ENCODE measurements at regions not wholly inside any gene's neighbourhood (a gene's known extent, or its start where the extent isn't known, plus 50 kb on each side); places are given as distances from the start of the nearest gene placed in this dataset.

DNA sequence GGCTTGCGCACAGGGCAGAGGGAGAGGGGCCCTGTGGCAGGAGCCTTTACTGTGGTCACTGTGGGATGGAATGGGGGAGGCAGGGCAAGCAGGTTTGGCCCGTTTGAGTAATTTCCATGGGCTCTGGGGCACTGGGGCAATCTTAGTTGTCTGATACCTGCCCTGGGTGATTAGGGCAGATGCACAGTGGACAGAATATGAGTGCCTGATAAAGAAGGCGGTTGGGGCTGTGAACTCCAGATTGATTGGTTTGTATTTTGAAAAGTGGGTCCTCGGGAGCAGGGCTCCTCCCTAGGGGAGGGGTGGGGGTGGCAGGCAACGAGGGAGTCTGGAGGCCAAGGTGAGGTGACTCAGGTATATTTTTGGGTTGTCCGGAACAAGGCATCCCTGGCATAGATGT is 247.5 kb downstream of the NSG2 start:
- DNase-seq = no peak

DNA sequence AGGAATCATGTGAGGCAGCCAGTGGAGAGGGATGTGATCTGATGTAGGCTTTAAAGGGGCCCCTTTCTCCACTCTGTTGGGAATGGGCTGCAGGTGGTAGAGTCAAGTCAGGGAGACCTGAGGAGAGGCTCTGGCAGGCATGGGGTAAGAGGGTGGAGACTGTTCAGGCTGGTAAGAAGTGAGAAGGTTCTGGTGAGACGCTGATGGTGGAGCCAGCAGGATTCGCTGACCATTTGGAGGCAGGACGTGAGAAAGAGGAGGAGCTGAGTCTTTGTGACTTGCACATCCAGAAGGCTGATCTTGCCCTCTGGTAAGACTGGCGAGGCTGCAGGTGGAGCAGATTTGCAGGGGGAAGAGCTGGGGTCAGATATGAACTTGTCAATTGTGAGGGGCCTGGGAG is 248.0 kb downstream of the NSG2 start:
- DNase-seq = no peak

DNA sequence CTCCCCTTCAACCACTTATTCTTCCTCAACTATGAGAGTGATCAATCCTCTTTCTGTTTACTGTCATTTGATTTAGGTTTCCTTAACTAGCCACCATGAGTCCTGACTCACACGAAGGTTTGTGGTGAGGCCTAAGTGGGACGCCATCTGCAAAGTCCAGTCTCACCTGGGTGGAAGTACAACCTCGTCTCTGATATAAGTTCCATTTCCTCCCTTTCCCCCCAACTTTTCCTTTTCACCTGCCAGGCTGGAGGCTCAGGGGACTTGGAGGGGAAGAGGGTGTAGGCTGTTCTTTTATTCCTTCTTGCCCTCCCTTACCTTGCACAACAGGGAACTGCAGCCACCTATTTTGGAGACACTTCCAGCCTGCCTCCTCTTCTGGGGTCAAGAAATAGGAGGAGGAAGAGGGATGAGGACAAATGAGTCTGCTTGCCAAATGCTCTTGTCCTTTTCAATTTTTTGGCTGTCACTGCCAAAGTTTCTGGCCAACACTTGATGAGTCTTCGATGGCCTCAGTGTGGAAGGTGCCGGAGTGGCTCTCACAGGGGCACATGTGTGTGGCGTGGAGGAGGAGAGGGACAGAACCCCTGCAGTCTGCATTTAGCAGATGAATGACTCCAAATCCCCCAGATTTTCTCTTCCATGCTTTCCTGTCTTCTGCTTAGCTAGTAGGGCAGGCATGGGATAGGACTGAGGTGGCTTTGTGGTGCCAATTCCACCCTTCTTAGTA is 249.6 kb downstream of the NSG2 start:
- no peak for DNase-seq

DNA sequence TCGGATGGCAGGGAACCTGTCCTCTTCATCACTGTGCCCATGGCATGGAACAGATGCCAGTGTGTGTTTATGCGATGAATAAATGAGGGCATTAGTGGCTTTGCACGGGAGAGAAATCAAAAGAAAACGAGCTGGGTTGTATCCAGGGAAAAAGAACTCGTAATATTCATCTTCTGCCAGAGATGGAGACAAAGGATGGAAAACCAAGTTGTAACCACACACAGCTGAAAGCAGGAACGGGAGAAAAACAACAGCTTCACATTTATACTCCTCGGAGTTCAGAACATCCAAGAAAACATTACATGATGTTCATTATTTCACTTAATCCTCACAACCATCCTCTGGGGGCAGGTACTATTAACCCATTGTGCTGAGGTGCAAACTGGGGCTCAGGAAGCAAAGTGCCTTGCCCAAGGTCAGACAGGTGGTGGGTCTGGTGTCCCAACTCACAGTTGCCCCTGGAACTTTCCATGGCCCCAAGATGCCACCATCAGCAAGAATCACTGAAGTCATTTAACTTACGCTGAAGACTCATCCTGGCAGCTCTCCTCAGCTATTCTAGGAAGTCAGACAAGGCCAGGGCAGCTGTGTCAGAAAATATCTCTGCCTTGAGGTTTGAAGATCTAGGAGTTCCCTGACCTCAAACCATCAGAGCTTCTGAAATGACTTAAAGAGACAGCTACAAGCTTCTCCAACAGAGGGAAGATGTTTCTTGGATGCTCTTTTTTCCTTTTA is 250.4 kb downstream of the NSG2 start:
- DNase-seq = no peak

DNA sequence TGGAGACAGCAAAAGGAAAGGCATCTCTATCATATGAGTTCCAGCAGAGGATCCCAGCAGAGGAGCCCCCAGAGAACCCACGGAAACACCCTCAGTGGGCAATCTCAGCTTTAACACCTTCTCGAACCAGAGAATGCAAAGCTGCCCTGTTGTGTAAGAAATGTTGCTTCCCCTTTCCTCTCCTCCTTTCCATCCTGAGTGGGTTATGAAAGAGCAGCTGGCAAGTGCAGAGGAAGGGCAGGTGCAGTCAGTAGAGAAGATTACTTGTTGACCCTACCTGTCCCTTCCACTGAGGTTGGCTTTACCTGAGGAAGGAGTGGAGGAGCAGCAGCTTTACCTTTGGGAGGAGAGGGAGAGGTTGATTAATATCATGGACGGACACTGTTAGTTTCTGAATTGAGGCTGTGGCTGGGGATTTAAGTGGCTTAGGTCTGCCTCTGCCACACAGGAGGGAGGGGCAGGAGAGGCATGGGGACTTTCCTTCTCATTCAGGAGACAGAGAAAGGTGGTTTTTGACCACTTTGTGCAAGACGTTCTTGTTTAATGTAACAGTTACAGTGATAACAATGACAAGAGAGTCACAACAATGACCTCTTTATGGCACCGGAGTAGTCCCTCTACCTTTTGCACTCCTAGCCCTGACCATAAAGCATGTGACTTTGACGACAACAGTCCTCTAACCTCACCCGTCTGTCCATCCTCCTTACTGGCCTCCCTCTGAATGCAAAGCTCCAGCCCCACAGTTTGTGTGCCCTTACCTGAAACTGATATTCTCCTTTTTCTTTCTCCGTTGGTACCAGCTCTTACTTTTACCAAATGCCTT is 254.8 kb downstream of the NSG2 start:
- no peak for DNase-seq

DNA sequence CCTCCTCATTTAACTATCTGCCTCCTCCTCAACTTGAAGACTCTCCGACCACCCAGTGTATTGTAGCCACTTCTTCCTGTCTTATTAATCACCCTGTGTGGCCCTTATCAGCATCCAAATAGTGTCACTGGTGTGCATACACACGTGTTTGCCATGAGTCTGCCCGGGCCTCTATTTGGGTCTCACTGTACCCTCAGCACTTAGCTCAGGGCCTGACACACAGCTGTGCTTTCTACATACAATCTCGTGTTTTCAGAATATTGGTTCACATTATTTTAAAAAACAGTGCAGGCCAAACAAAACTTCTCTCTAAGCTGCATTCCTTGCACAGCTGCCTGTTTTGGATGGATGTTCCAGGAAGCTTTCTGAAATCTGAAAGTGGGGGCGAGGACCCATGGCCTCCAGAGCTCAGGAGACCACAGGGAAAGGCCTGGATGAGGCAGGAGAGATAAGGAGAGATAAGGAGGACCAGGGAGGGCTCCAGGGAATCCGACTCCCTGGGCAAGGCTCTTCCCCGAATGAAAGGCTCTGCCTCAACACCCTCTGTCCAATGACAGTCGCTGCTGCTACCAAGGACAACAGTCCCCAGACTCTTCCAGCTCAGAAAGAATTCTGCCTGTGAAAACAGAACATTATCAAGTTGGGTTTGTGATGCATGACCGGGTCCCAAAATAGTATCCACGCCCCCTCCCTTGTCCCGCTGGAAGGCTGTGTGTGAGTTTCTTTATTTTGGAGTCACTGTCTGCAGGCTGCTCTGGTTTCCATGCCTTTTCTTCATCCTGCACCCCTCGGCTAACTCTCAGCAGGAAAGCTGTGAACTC is 255.6 kb downstream of the NSG2 start:
- DNase-seq = no peak

DNA sequence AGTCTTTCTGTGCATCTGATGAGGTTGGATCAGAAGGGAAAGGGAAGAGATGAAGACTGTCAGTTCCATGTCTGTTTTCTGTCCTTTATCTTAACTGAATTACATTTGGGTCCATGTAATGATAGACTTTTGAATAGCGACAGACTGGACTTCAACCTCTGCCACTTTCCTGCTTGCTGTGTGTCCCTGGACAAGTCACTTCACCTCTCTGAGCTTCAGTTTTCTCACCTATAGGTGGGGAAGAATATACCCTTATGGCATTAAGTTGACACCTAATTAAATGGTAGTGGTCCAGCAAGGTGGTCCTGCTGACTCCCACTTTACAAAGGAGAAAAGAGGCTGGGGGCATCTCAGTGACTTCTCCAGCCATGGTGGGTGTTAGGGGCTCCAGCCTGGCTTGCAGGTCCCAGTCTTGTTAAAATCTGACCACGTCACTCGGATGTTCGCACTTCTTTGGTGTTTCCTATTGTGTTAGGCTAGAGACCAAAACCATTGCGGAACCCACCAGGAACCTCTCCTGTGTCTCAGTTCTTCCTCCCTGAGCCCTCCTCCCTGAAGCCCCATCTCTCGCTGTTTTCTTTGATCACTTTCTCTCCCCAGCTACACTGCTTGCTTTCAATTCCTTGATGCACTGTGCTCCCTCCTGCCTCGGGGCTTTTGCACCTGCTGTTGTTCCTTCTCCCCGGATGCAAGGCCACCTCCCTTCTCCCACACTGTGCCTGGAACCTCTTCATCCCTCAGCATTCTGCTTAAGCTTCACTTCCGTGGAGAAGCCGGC is 256.5 kb downstream of the NSG2 start:
- no peak for DNase-seq

DNA sequence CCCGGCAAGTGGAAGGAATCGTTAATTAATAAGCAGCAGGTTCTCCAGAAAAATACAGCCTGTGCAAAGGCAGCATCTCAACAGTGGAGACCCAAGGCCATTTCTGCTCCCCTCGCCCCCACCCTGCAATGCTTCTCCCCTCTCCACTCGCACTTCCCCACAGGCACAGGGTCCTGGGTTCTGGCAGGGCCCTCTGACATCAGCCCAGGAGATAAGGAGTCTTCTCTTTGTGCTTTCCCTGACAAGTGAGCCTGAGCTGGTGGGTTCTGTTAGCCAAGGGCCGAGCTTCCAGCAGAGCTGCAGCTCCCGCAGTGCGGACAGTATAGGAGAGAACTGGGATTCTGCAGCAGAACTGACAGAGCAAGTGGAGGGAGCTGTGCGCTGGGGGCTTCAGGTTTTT is 257.5 kb downstream of the NSG2 start:
- no peak for DNase-seq

DNA sequence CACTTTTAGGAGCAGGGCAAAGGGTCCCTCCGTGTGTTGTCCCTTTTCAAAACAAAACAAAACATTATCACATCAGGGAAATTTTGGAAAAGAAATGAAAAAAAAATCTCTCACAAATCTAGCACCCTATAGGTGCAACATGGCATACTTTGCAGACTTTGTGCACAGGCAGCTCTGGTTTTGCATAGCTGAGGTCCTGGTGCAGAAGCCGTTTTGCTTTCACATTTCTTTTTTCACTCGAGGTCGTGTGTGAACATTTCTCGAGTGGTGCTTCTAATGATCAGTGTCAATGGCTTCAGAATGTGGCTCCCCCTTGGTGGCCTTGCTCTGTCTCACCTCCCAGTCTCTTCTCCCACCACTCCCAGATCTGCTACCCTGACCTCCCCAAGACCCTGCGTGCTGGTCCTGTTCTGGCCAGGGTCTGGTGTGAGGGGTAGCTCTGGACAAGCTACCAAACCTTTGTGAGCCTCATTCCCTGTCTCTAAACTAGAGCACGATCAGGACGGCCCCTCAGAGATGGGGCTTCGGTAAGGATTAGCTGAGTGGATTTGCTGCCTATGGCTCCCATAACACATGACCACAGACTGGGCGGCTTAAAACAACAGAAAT is 258.0 kb downstream of the NSG2 start:
- DNase-seq = no peak

DNA sequence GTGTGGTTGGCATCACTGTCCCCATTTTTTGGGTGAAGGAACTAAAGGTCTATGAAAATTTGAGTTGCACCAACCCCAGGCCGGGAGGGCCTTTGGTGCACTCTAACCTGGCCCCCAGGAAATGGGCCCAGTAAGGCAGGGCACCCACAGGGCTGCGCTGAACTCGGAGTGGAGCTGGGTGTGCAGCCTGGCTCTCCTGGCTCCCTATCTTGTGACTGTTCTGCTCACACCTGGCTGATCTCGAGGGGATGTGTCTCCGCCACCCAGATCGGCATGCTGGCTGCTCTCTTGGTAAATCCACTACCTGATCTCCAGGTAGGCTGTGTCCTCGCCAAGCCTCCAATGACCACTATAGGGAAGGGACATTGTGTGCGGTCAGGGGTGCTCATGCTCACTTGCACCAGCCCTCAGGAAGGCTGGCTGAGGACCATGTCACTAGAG is 259.8 kb downstream of the NSG2 start:
- no peak for DNase-seq

DNA sequence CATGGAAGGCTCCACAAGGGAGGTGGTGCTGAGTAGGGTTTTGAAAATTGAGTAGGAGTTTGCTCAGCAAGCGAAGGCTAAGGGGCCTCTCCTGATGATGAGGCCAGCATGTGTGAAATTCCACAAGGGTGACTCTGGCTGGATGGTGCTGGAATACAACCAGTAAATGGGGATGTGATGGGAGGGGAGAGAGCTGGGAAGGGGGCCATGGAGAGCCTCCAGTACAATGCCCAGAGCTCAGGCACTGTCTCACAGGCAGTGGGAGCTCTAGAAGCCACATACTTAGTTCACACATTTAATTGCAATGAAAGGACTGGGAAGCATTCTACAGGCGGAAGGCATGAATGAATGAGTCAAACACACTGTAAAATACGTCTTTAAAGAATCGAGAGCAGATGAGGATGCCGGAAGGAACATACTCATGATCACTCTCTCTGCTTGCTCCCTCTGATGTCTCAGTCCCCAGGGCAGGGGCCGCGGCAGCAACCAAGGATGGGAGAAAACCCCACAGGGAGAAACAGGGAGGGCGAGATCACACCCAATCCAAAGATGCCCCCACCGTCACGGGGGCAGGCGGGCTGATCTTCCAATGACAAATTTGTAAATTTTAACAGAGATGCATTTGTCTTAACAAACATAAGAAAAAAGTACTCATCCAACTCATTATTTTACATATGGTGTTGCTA is 261.0 kb downstream of the NSG2 start:
- DNase-seq = no peak

DNA sequence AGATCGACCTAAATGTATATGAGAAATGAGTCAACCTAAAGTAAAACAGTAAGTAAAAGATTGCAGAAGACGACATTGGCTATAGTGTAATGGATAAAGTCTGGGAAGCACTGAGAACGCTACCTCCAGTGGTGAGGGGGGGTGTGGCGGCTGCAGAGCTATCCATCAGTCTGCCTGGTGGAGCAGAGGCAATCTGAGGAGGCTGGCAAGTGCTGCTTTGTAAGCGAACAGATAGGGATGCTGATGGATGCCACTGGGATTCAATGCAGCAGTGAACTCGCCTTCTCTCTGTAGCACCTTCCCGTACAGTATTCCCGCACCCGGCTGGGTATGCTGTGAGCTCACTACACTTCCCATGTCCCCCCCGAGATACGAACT is 261.5 kb downstream of the NSG2 start:
- DNase-seq = no peak

DNA sequence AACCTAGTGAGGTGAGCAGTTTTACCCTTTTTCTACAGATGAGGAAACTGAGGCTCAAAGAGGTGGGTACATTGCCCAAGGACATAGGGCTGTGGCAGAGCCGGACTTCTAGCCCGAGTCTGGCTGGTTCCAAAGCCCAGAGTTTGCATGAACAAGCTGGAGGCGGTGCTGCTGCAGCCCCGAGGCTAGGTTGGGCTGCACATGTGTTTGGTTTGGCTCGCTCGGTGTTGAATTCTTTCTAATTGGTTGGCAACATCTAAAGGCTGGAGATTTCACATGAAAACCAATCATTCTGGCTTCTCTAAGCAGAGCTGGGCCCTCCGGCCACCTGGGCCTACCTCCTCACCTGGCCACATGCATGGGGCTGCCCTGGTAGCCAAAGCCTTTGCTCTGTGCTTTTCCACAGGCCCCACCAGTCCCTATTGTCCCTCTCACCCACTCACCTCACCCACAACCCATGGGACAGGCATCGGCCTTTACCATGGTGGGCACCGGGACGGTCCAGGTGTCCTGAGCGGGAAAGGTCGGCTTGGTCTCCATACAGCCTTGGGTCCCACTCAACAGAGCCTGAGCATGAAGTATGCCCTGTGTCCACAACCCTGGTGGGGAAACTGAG is 262.3 kb downstream of the NSG2 start:
- no peak for DNase-seq

DNA sequence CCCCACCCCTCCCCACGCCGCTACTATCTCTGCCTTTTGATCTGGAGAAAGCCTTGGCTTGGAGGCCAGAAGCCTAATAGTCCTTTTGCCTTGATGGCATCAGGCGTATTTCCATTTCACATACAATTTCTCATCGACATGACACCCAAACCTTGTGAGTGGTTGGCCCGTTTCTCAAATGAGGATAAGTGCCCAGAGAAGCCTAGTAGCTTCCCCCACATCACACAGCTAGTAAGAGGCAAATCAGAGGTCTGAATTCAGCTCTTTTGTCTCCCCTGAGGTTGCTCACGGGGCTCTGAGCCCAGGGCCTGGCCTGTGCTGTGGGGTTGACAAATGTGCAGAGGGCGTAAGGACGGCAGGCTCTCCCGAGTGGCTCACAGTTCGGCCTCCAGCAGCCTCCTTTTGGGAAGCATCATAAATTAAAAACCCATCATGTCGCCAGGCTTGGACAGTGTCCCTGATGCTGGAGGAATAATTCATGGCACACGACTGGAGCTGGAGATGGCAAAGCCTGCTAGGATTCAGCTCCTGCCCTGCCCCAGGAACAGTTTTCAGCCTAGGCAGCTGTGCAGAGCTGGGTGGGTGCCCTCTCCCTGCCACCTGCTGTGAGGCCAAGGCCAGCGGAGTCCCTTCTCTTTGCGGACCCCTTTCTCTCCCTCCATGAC is 263.8 kb downstream of the NSG2 start:
- no peak for DNase-seq

DNA sequence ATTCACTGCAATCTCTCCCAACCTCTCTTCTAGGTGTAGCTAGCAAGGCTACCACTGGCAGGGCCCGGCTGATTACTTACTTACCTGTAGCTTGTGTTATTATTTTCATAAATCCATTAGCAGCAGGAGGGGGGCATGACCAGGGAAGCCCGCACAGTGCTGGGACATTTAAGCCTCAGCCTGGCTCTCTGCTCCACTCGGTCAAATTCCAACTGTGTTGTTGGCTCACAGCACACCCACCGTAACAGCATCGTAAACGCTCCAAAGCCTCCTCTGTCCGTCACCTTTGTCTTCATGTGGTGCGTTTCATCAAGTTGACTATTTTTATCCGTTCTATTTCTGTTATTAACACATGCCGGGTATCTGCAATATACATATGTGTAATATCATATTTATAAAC is 264.7 kb downstream of the NSG2 start:
- no peak for DNase-seq

DNA sequence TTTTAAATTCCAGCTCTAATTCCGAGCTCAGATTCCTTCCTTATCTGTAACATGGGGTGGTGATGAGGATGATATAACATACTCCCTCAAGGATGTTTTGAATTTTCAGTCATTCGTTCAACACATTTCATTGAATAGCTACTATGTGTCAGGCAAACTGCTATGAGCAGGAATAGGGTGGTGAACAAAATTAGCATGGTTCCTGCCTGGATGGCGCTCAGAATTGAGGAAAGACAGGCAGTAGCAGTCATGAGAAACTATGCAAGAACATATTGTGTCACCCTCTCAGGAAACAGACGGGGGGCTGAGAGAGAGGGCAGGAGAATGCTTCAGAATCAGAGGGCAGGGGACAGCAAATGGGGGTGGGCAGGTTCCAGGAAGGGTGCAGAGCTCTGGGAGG is 265.2 kb downstream of the NSG2 start:
- DNase-seq = no peak

DNA sequence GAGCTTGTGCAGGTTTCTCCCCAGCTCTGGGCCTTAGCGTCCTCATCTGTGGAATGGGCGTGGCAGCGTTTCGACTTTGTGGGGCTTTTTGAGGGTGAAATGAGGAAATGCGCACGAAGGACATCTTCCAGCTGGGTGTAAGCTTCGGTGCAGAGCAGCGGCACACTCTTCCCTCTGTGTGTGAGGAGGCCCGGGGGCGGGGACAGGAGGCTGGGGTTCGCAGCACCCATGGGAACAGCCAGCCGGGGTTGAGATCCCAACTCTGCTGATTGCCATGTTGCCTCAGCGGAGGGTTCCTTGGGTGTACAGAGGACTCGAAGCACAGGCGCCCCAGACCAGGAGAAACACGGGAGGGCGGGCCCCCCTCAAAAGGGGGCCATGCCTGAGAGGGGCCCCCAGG is 265.6 kb downstream of the NSG2 start:
- DNase-seq = no peak

DNA sequence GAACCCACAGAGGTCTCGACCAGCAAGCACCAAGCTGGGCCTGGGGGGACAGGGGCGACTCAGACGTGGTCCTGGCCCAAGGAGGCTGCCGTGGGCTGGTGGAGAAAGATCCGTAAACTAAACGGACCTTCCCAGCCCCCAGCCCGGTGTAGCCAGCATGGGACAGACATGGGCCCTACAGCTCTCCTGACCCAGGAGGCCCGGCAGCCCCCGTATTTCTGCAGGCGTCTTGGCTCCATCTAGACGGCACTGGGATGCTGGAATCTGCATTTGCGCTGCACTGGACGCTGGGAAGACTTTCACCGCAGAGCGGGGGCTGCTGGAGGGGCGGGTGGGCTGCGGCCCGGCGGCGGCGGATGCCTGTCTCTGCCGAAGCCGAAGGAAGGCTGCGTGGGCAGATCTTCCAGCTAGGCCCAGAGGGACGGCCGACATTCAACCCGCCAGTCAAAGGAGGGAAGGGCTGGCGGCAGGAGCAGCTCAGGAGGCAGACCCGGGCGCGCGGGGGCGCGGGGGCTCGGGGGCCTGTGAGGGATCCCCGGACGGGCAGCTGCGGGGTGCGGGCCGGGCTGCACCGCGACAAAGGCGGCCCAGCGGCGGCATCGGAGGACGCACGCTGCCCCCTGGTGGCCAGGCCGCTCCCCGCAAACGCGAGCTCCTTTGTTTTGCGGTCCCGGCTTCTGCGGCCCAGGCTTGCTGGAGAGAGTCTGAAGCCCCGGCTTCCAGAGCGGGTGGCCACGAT is 266.2 kb downstream of the NSG2 start:
- no peak for DNase-seq

DNA sequence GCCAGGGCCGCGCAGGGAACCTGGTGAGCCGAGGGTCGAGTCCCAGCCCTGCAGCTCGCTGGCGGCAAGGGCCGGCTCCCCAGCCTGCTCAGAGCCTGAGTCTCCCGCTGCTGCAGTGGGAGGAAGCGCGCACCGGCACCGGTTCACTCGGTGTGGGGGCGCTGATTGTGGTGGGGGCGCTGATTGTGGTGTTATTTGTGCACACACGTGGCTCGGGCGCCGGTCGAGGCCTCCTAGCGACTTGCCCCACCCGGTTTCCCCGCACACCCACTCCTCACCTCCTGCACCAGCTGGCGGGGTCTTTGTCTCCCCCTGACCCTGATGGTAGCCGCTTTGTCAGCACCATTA is 266.7 kb downstream of the NSG2 start:
- no peak for DNase-seq

Measured in NCI-H226 (cell line).